H1 (cell line): ENCODE measurements at regions not wholly inside any gene's neighbourhood (a gene's known extent, or its start where the extent isn't known, plus 50 kb on each side); places are given as distances from the start of the nearest gene placed in this dataset.

Source experiments
- CTCF ChIA-PET: fragments of 300-600 bp; sonication (Branson Sonifier 250); formaldehyde crosslinking; loops from one replicate; lab custom pipeline; 2021; ENCODE audit not compliant: partially characterized antibody; lab: Charles Lee
- POLR2A ChIA-PET: fragments of 300-600 bp; sonication (Branson Sonifier 250); formaldehyde crosslinking; loops from one replicate; lab custom pipeline; 2021; ENCODE audit warnings: inconsistent platforms; ENCODE audit not compliant: partially characterized antibody; lab: Charles Lee
- DNase-seq, 2 experiments: peaks; one replicate each; pipeline versions ENCODE4 v3.0.0 to v3.0.0-alpha.2; 2010 to 2022; ENCODE audit warnings: low spot score in 2 of 2, low read depth in 1 of 2, mixed read lengths in 1 of 2
- FAIRE-seq: peaks from 2 replicates; lab custom pipeline; 2011; peaks lifted over from hg19 to GRCh38; lab: Jason Lieb, UNC
- H2AFZ ChIP-seq: 2 replicates; pipeline ENCODE4 v1.8.1; 2012; ENCODE audit warnings: low read length, inconsistent platforms
- H2AK5ac ChIP-seq: 2 replicates; pipeline ENCODE4 v1.6.1; 2013; ENCODE audit warnings: low read depth, low read length
- H2BK120ac ChIP-seq: replicated peaks from 2 replicates; pipeline ENCODE3; 2013; ENCODE audit warnings: low read depth, low read length, inconsistent platforms
- H2BK12ac ChIP-seq: 2 replicates; pipeline ENCODE4 v1.6.1; 2013; ENCODE audit warnings: low read depth, low read length
- H2BK15ac ChIP-seq: 2 replicates; pipeline ENCODE4 v1.6.1; 2013; ENCODE audit warnings: low read length
- H2BK20ac ChIP-seq: 2 replicates; pipeline ENCODE4 v1.6.1; 2013; ENCODE audit warnings: low read length
- H2BK5ac ChIP-seq: 2 replicates; pipeline ENCODE4 v1.6.1; 2013; ENCODE audit warnings: low read depth, low read length
- H3K14ac ChIP-seq: 2 replicates; pipeline ENCODE4 v1.6.1; 2013; ENCODE audit warnings: inconsistent platforms; ENCODE audit not compliant: insufficient read length
- H3K18ac ChIP-seq: 2 replicates; pipeline ENCODE4 v1.6.1; 2013; ENCODE audit warnings: low read length; ENCODE audit errors: extremely low read depth
- H3K23ac ChIP-seq: 2 replicates; pipeline ENCODE4 v1.6.1; 2013; ENCODE audit warnings: inconsistent platforms; ENCODE audit not compliant: insufficient read length
- H3K23me2 ChIP-seq: 2 replicates; pipeline ENCODE4 v1.6.1; 2013; ENCODE audit warnings: low read depth, low read length
- H3K27ac ChIP-seq: 2 replicates; pipeline ENCODE4 v1.6.1; 2011; ENCODE audit warnings: low read depth, low read length, inconsistent platforms
- H3K27me3 ChIP-seq, 4 experiments: replicated peaks in 1 of 4; 1 replicate in 1 of 4; 2 replicates in 3 of 4; pipeline versions ENCODE4 v1.6.1 to v1.8.1; 2011 to 2013; ENCODE audit warnings: low read length in 3 of 4, mild to moderate bottlenecking in 3 of 4, inconsistent platforms in 2 of 4, mixed read lengths in 2 of 4, moderate library complexity in 1 of 4; ENCODE audit not compliant: control insufficient read depth in 3 of 4, insufficient read depth in 3 of 4; ENCODE audit errors: extremely low read depth in 1 of 4
- H3K36me3 ChIP-seq, 4 experiments: 2 replicates each; pipeline versions ENCODE4 v1.6.1 to v1.8.1; 2011 to 2013; ENCODE audit warnings: mild to moderate bottlenecking in 4 of 4, low read length in 3 of 4, moderate library complexity in 2 of 4, control low read depth in 1 of 4, inconsistent platforms in 1 of 4; ENCODE audit not compliant: insufficient read depth in 4 of 4, control insufficient read depth in 2 of 4
- H3K4ac ChIP-seq: replicated peaks from 2 replicates; pipeline ENCODE3; 2013; ENCODE audit warnings: low read length, low read depth, mixed read lengths, inconsistent platforms; ENCODE audit not compliant: insufficient read length
- H3K4me1 ChIP-seq, 4 experiments: replicated peaks in 1 of 4; 1 replicate in 1 of 4; 2 replicates in 3 of 4; pipeline versions ENCODE4 v1.6.1 to v1.8.1; 2011 to 2013; ENCODE audit warnings: low read length in 3 of 4, inconsistent platforms in 2 of 4, mixed read lengths in 1 of 4; ENCODE audit not compliant: insufficient read depth in 4 of 4, control insufficient read depth in 3 of 4
- H3K4me2 ChIP-seq, 2 experiments: 2 replicates each; pipeline versions ENCODE4 v1.6.1 to v1.8.1; 2011 to 2013; ENCODE audit warnings: low read depth in 2 of 2, low read length in 2 of 2, control low read depth in 1 of 2, inconsistent platforms in 1 of 2, mild to moderate bottlenecking in 1 of 2; ENCODE audit not compliant: insufficient read depth in 1 of 2
- H3K4me3 ChIP-seq, 4 experiments: fragments of 200-600, 300-600 bp in 1 of 4; sonication (generic), shearing (Covaris generic), sonication (Bioruptor Twin) in 1 of 4; 2 replicates each; pipeline versions ENCODE4 v1.5.1 to v1.8.1; 2011 to 2016; ENCODE audit warnings: low read length in 4 of 4, low read depth in 3 of 4, control low read depth in 2 of 4, inconsistent platforms in 2 of 4, mild to moderate bottlenecking in 2 of 4, mixed read lengths in 1 of 4, moderate library complexity in 1 of 4; ENCODE audit not compliant: insufficient read depth in 2 of 4; ENCODE audit errors: extremely low read depth in 1 of 4
- H3K56ac ChIP-seq: replicated peaks from 2 replicates; pipeline ENCODE3; 2013; ENCODE audit warnings: low read depth, mild to moderate bottlenecking, mixed read lengths, low read length, inconsistent platforms; ENCODE audit not compliant: insufficient read length
- H3K79me1 ChIP-seq: 2 replicates; pipeline ENCODE4 v1.6.1; 2013; ENCODE audit warnings: low read depth, low read length, control low read depth
- H3K79me2 ChIP-seq, 2 experiments: 2 replicates each; pipeline versions ENCODE4 v1.6.1 to v1.8.1; 2012 to 2013; ENCODE audit warnings: low read length in 2 of 2, mild to moderate bottlenecking in 2 of 2, inconsistent platforms in 1 of 2; ENCODE audit not compliant: insufficient read depth in 2 of 2, control insufficient read depth in 1 of 2
- H3K9ac ChIP-seq, 4 experiments: replicated peaks in 1 of 4; 1 replicate in 1 of 4; 2 replicates in 3 of 4; pipeline versions ENCODE4 v1.6.1 to v1.8.1; 2011 to 2013; ENCODE audit warnings: low read depth in 3 of 4, low read length in 3 of 4, control low read depth in 2 of 4, mild to moderate bottlenecking in 2 of 4, moderate library complexity in 2 of 4, inconsistent platforms in 1 of 4; ENCODE audit errors: extremely low read depth in 1 of 4
- H3K9me3 ChIP-seq, 2 experiments: 2 replicates each; pipeline versions ENCODE4 v1.6.1 to v1.8.1; 2012 to 2013; ENCODE audit warnings: mild to moderate bottlenecking in 2 of 2, moderate library complexity in 2 of 2, control low read depth in 1 of 2, inconsistent platforms in 1 of 2, low read depth in 1 of 2, low read length in 1 of 2, mixed read lengths in 1 of 2; ENCODE audit not compliant: insufficient read depth in 2 of 2
- H4K20me1 ChIP-seq, 2 experiments: replicated peaks in 1 of 2; 2 replicates each; pipeline versions ENCODE3 to v1.8.1; 2011 to 2013; ENCODE audit warnings: inconsistent platforms in 2 of 2, low read length in 2 of 2, mild to moderate bottlenecking in 1 of 2; ENCODE audit not compliant: insufficient read depth in 2 of 2, control insufficient read depth in 1 of 2
- H4K5ac ChIP-seq: 2 replicates; pipeline ENCODE4 v1.6.1; 2013; ENCODE audit warnings: low read length, low read depth, mixed read lengths, inconsistent platforms; ENCODE audit not compliant: insufficient read length
- H4K8ac ChIP-seq: 2 replicates; pipeline ENCODE4 v1.8.0; 2013; ENCODE audit warnings: mild to moderate bottlenecking, moderate library complexity, low read length, inconsistent platforms; ENCODE audit not compliant: insufficient read depth; ENCODE audit errors: extremely low read depth
- H4K91ac ChIP-seq: replicated peaks from 2 replicates; pipeline ENCODE3; 2013; ENCODE audit warnings: low read length, mixed read lengths, inconsistent platforms; ENCODE audit not compliant: insufficient read length
- BCL11A ChIP-seq, 2 experiments: IDR thresholded peaks; one replicate each; pipeline ENCODE4 v1.6.1; 2011; ENCODE audit warnings: low read depth in 2 of 2, low read length in 2 of 2, mild to moderate bottlenecking in 2 of 2
- CHD2 ChIP-seq: IDR thresholded peaks from 2 replicates; pipeline ENCODE4 v1.6.1; 2012; ENCODE audit warnings: low read length, improper control_type of control experiment
- JUN ChIP-seq: IDR thresholded peaks from 2 replicates; pipeline ENCODE4 v1.6.1; 2011; ENCODE audit warnings: low read depth, mild to moderate bottlenecking, improper control_type of control experiment, low read length
- PHF8 ChIP-seq: fragments of 200-600 bp; sonication (generic); conservative IDR thresholded peaks from 2 replicates; pipeline ENCODE4 v1.7.1; 2012; ENCODE audit warnings: low read depth, mild to moderate bottlenecking, inconsistent platforms, low read length, moderate library complexity
- POU5F1 ChIP-seq: IDR thresholded peaks from 2 replicates; pipeline ENCODE4 v1.6.1; 2011; ENCODE audit warnings: low read depth, mild to moderate bottlenecking, low read length, moderate library complexity
- RAD21 ChIP-seq, 2 experiments: IDR thresholded peaks in 1 of 2; conservative IDR thresholded peaks in 1 of 2; 2 replicates each; pipeline ENCODE4 v1.6.1; 2011; ENCODE audit warnings: low read depth in 2 of 2, low read length in 2 of 2, improper control_type of control experiment in 1 of 2, inconsistent platforms in 1 of 2, mild to moderate bottlenecking in 1 of 2, moderate library complexity in 1 of 2
- SIRT6 ChIP-seq: IDR thresholded peaks from one replicate; pipeline ENCODE4 v1.7.1; 2012; ENCODE audit warnings: low read length, inconsistent platforms
- SP1 ChIP-seq: IDR thresholded peaks from 2 replicates; pipeline ENCODE4 v1.6.1; 2011; ENCODE audit warnings: low read depth, low read length
- SUZ12 ChIP-seq: fragments of 200-600 bp; sonication (generic); IDR thresholded peaks from 2 replicates; pipeline ENCODE4 v1.6.1; 2012; ENCODE audit warnings: mild to moderate bottlenecking, inconsistent platforms, low read length, moderate library complexity, mixed read lengths
- TAF1 ChIP-seq: IDR thresholded peaks from 2 replicates; pipeline ENCODE4 v1.6.1; 2011; ENCODE audit warnings: mild to moderate bottlenecking, low read depth, low read length
- WGBS, 2 experiments: shearing (Covaris generic) in 1 of 2; methylation state at CpG; one replicate each; pipeline versions ENCODE4 v1.1.6 to v1.1.7; 2013 to 2015; ENCODE audit warnings: low lambda C conversion rate in 2 of 2, mixed read lengths in 2 of 2, inconsistent platforms in 1 of 2, low coverage in 1 of 2, missing lambda C conversion rate in 1 of 2; ENCODE audit not compliant: insufficient replicate concordance in 2 of 2, insufficient coverage in 1 of 2, insufficient read length in 1 of 2; ENCODE audit errors: extremely low coverage in 1 of 2, missing lambda C conversion rate in 1 of 2; 5-methylcytosine and 5-hydroxymethylcytosine counted together

GRCh38 chr20:4066551-4066950 is 51.2 kb upstream of the RNF24 start:
- TF ChIP-seq SIRT6 (no peak), PHF8 (no peak), SUZ12 (no peak), TAF1 (no peak), SP1 (no peak), POU5F1 (no peak), BCL11A (IDR thresholded peaks at IDR 0.05; ENCODE audit: low read depth in 2 of 2, low read length in 2 of 2) (no peak), RAD21 (IDR thresholded peaks at IDR 0.05 in 1 of 2, conservative IDR thresholded peaks at IDR 0.05 in 1 of 2; ENCODE audit: low read depth in 2 of 2, low read length in 2 of 2) (no peak), CHD2 (no peak), JUN (no peak)
- CTCF ChIA-PET = interaction anchor here (0.5 to 7.1 kb wide), 14 partner anchors 9 to 291 kb away, joined by 3 to 48 read pairs (median 3); no protein-coding TSS in a partner anchor
- no peak overlapping the region for H4K5ac ChIP-seq
- H3K23ac ChIP-seq = no peak overlapping the region
- no peak overlapping the region for H3K4me2 ChIP-seq
- POLR2A ChIA-PET = interaction anchor here (1.4 to 1.7 kb wide), 2 partner anchors 28 to 139 kb away, joined by 3 to 5 read pairs; no protein-coding TSS in a partner anchor
- FAIRE-seq = no peak
- no peak overlapping the region for H2BK20ac ChIP-seq
- H3K27ac ChIP-seq = no peak overlapping the region
- H3K18ac ChIP-seq = no peak overlapping the region
- no peak overlapping the region for H3K4ac ChIP-seq
- no peaks in the 10 kb centered on the region for H3K36me3 ChIP-seq
- peaks cover 0 to 13% (median 8%) of the 10 kb centered on the region in 4 experiments; a peak in 6 of 7 replicates for H3K4me1 ChIP-seq
- H3K27me3 ChIP-seq = no peaks in the 10 kb centered on the region
- no peak overlapping the region for H2BK5ac ChIP-seq
- H3K4me3 ChIP-seq = no peak overlapping the region
- 88% methylated on average over 5 of the region's 5 CpGs; no CpG with 5 or more reads in 1 of the 2 experiments for WGBS, 2 experiments
- H2BK120ac ChIP-seq = no peak overlapping the region
- H2AK5ac ChIP-seq = no peak overlapping the region
- no peak overlapping the region for H4K8ac ChIP-seq
- no peak overlapping the region for H3K56ac ChIP-seq
- no peak overlapping the region for H3K14ac ChIP-seq
- no peak overlapping the region for H2BK12ac ChIP-seq
- no peak overlapping the region for H4K91ac ChIP-seq
- DNase-seq = no peak
- no peaks in the 10 kb centered on the region; the same call in 1 of the 2 replicates for H3K23me2 ChIP-seq
- H3K79me1 ChIP-seq = no peaks in the 10 kb centered on the region
- H3K9ac ChIP-seq = no peak overlapping the region
- H4K20me1 ChIP-seq = no peaks in the 10 kb centered on the region
- no peak overlapping the region for H2AFZ ChIP-seq
- H3K9me3 ChIP-seq = no peaks in the 10 kb centered on the region
- H3K79me2 ChIP-seq = no peaks in the 10 kb centered on the region
- H2BK15ac ChIP-seq = no peak overlapping the region
